ENCODE measurements at regions not wholly inside any gene's neighbourhood (a gene's known extent, or its start where the extent isn't known, plus 50 kb on each side); places are given as distances from the start of the nearest gene placed in this dataset.

GRCh38 chr17:77771145-77771544, 187.4 kb upstream of the TNRC6C start:
- TF ChIP-seq ZIC2 (tag by site-specific recombination; IDR thresholded peaks at IDR 0.05) (peak; percentile 1; the same call in 1 of the 2 replicates), ZNF169 (tag by site-specific recombination; IDR thresholded peaks at IDR 0.05) (no peak), ZNF610 (tag by site-specific recombination; IDR thresholded peaks at IDR 0.05; ENCODE audit: borderline replicate concordance) (no peak)
- Histone ChIP-seq H3K4me3 (ENCODE audit: low read depth, low read length) (no peak overlapping the region), H3K27ac (ENCODE audit: extremely low read depth, low read depth, low read length) (no peak overlapping the region), H3K4me1 (ENCODE audit: control insufficient read depth, insufficient read depth, low read length) (no peaks in the 10 kb centered on the region), H3K9me3 (ENCODE audit: control insufficient read depth, insufficient read depth, low read depth, low read length) (no peaks in the 10 kb centered on the region), H3K36me3 (ENCODE audit: control insufficient read depth in 2 of 2, insufficient read depth in 1 of 2, low read length in 2 of 2) (no peaks in the 10 kb centered on the region)
- ChIA-PET POLR2A (no interaction called here), CTCF (interaction anchor here (0.7 to 4.5 kb wide), 5 partner anchors 8 to 247 kb away, joined by 3 to 21 read pairs (median 3); no protein-coding TSS in a partner anchor)

GRCh38 chr17:77771587-77771986, 186.9 kb upstream of the TNRC6C start:
- POLR2A ChIA-PET = interaction anchor here (0.6 to 1.4 kb wide), 2 partner anchors 105 to 187 kb away, joined by 4 to 5 read pairs; partner anchors contain the start of gene TNRC6C

GRCh38 chr17:77771998-77772397, 186.5 kb upstream of the TNRC6C start:
- Histone ChIP-seq H3K36me3 (ENCODE audit: control insufficient read depth in 2 of 2, insufficient read depth in 1 of 2, low read length in 2 of 2) (no peaks in the 10 kb centered on the region), H3K27ac (ENCODE audit: extremely low read depth, low read depth, low read length) (no peak overlapping the region), H3K9me3 (ENCODE audit: control insufficient read depth, insufficient read depth, low read depth, low read length) (no peaks in the 10 kb centered on the region), H3K4me3 (ENCODE audit: low read depth, low read length) (no peak overlapping the region), H3K4me1 (ENCODE audit: control insufficient read depth, insufficient read depth, low read length) (no peaks in the 10 kb centered on the region)
- TF ChIP-seq ZNF76 (tag by site-specific recombination; IDR thresholded peaks at IDR 0.05; ENCODE audit: borderline replicate concordance, low read depth) (no peak), PBX3 (CRISPR knock-in tag; IDR thresholded peaks at IDR 0.05) (no peak)
- POLR2A ChIA-PET = interaction anchor here (0.6 to 1.4 kb wide), 2 partner anchors 105 to 186 kb away, joined by 4 to 5 read pairs; partner anchors contain the start of gene TNRC6C
- CTCF ChIA-PET = interaction anchor here (0.6 to 4.5 kb wide), 7 partner anchors 9 to 241 kb away, joined by 3 to 21 read pairs (median 4); no protein-coding TSS in a partner anchor

More at GRCh38 chr17:77771587-77771986, 186.9 kb upstream of the TNRC6C start:
- TF ChIP-seq ZNF214 (tag by site-specific recombination; IDR thresholded peaks at IDR 0.05; ENCODE audit: borderline replicate concordance) (no peak), ZNF768 (tag by site-specific recombination; IDR thresholded peaks at IDR 0.05) (no peak)
- H3K27ac ChIP-seq (ENCODE audit: extremely low read depth, low read depth, low read length) = no peak overlapping the region
- H3K9me3 ChIP-seq (ENCODE audit: control insufficient read depth, insufficient read depth, low read depth, low read length) = no peaks in the 10 kb centered on the region
- CTCF ChIA-PET = interaction anchor here (0.6 to 4.5 kb wide), 7 partner anchors 9 to 242 kb away, joined by 3 to 21 read pairs (median 4); no protein-coding TSS in a partner anchor
- H3K4me3 ChIP-seq (ENCODE audit: low read depth, low read length) = no peak overlapping the region
- H3K4me1 ChIP-seq (ENCODE audit: control insufficient read depth, insufficient read depth, low read length) = no peaks in the 10 kb centered on the region
- H3K36me3 ChIP-seq (ENCODE audit: control insufficient read depth in 2 of 2, insufficient read depth in 1 of 2, low read length in 2 of 2) = no peaks in the 10 kb centered on the region

GRCh38 chr17:77772461-77772897, 186.0 kb upstream of the TNRC6C start:
- Histone ChIP-seq H3K9me3 (ENCODE audit: control insufficient read depth, insufficient read depth, low read depth, low read length) (no peaks in the 10 kb centered on the region), H3K4me1 (ENCODE audit: control insufficient read depth, insufficient read depth, low read length) (no peaks in the 10 kb centered on the region), H3K4me3 (ENCODE audit: low read depth, low read length) (no peak overlapping the region), H3K27ac (ENCODE audit: extremely low read depth, low read depth, low read length) (no peak overlapping the region), H3K36me3 (ENCODE audit: control insufficient read depth in 2 of 2, insufficient read depth in 1 of 2, low read length in 2 of 2) (no peaks in the 10 kb centered on the region)
- CTCF ChIA-PET = interaction anchor here (0.7 to 4.5 kb wide), 8 partner anchors 10 to 412 kb away, joined by 3 to 21 read pairs (median 3); no protein-coding TSS in a partner anchor
- POLR2A ChIA-PET = interaction anchor here (1.4 kb wide), 1 partner anchor 186 kb away, joined by 4 read pairs; the partner anchor contains the start of gene TNRC6C
- TF ChIP-seq SP2 (tag by site-specific recombination; IDR thresholded peaks at IDR 0.05) (no peak; the same call in 1 of the 2 replicates), ZSCAN18 (tag by site-specific recombination; IDR thresholded peaks at IDR 0.05) (no peak), KLF17 (tag by site-specific recombination; IDR thresholded peaks at IDR 0.05) (peak; percentile 57; the same call in 1 of the 2 replicates), ZNF18 (tag by site-specific recombination; IDR thresholded peaks at IDR 0.05) (no peak), EGR2 (tag by site-specific recombination; IDR thresholded peaks at IDR 0.05; ENCODE audit: low read depth) (peak; percentile 77), ZNF654 (tag by site-specific recombination; IDR thresholded peaks at IDR 0.05; ENCODE audit: low read depth) (peak; percentile 62), ZNF549 (tag by site-specific recombination; IDR thresholded peaks at IDR 0.05) (no peak), ZBTB17 (tag by site-specific recombination; IDR thresholded peaks at IDR 0.05) (no peak), HOXD13 (CRISPR knock-in tag; IDR thresholded peaks at IDR 0.05; ENCODE audit: borderline replicate concordance) (no peak), ZNF335 (tag by site-specific recombination; conservative IDR thresholded peaks at IDR 0.05) (no peak), ZSCAN16 (tag by site-specific recombination; IDR thresholded peaks at IDR 0.05) (no peak), PATZ1 (tag by site-specific recombination; IDR thresholded peaks at IDR 0.05) (peak; percentile 68), SP7 (tag by site-specific recombination; IDR thresholded peaks at IDR 0.05) (0 out of 2 replicates have a peak, but pooled peaks have one; percentile 20)
